SHP77 (cell line): ENCODE measurements at regions not wholly inside any gene's neighbourhood (a gene's known extent, or its start where the extent isn't known, plus 50 kb on each side); places are given as distances from the start of the nearest gene placed in this dataset.

Experiments used
- DNase-seq, 2 experiments: peaks; one replicate each; lab custom pipeline; 2025; lab: John Stamatoyannopoulos, UW

DNA sequence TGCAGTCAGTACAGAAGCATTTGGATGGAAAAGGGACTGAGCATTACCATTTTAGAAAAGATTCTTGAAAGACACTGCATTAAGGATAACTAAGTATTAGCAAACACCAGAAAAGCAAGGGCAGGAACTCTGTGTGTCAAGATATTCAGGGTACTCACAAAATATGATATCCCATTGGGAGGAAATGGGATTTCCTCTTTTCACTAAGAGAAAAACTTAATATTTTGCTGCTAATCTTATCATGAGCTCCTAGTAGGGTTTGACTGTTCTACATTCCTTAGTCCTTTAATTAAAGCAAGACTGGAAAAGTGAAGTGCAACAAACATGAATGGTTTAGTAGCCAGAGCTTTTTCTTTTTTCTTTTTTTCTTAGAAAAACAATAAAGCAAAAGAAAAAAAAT is 305.9 kb upstream of the ADGRL4 start:
- DNase-seq = no peak

DNA sequence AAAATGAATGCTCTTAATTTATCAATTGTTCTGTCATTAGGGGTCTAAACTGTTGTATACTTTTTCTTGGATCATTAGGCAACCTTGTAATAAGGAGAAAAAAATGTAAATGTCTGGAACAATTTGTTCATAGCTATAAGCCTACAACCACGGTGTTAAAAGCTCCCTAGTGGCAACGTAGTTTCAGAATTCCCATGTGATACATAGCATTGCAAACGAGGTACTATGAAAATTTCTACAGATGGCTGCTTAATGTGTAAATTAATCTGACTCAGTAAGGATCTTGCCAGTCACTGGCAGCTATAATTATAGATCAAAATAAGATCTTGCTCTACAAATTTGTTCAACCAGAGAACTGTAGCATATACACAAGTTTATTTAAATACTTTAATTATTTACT is 304.1 kb upstream of the ADGRL4 start:
- no peak for DNase-seq

DNA sequence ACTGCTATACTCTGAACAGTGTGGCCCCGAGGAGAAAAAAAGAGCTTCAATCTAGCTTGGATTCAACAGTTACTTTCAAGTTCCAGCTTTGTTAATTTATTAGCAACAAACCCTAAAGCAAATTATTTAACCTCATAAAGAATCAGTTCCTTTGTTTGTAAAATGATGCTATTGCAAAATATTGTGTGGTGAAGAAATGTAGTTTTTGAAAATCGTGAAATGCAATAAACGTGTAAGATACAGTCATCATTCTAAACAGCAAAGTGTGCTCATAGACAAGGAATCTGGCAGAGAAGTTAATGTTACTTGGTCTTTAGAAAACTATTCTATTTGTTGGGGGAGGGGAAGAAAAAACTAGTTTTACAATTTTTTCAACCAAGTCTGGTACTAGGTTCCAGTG is 297.6 kb upstream of the ADGRL4 start:
- no peak for DNase-seq

DNA sequence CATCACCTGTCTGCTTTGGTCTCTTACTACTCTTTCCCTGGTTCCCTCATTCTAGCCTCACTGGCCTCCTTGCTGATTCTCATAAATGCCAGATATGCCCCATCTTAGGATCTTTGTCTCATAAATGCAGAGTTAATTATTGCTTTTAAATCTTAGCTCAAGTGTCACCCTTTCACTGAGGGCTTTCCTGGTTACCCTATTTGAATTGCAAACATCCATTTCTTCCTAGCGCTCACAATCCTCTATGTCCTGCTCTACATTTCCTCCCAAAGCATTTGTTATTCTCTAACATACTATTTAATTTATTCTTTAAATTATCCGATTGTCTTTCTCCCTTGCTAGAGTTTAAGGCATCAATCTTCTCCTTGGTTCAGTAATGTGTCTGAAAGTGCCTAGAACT is 296.5 kb upstream of the ADGRL4 start:
- DNase-seq = no peak

DNA sequence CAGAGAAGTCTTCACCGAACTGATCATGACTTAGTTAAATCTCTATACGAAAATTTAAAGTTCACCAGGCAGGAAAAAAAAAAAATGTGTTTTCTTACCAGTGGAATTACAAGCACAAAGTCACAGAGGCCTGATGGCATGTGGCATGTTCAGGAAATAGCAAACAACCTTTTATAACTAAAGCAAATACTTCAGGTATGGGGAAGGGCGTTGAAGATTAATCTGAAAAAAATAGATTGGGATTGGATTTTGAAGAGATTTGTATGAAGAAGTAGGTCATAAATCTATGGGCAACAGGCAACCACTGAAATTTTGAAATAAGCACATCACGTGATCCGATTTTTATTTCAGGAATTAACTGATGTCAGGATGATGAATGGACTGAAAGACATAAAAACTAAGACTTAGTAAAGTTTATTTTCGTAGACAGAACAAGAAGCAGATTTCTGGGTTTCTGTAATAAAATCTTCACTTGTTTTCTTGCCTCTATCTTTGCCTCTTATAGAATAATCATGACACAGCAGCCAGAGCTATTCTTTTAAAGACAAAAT is 295.9 kb upstream of the ADGRL4 start:
- DNase-seq = no peak

DNA sequence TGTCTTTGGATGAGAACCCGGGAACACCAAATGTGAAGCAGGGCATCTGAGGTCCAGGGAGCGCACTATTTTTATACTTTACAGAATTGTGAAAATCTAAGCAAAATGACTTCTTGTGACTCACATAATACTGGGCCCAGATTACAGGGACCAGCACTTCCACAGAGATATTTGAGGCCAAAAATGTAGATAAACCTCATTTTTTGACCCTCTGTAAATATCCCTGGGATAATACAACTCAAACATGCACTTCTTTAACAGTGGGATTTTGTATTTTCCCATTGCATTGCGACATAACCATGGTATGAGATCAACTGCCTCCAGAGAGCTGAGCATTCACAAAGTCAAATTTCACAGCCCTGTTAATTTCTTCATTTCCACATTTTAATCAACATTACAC is 289.4 kb upstream of the ADGRL4 start:
- DNase-seq = no peak

DNA sequence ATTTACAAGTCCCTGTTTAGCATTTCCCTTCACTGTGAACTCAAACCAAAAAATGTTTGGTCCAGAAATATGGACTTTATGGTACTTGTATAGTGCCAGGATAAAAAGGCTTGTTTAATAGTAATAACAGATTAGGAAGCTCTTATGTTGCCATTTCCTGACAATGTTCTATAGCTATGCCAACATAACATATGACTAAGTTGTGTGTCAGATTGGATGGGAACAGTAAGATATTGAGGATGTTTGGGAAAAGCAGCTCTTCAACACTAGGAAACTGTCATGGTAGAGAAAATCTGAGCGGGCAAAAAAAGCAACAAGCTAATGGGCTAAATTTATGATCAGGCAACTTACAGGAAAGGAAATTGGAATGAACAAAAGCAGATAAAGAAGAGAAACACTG is 287.1 kb upstream of the ADGRL4 start:
- no peak for DNase-seq

DNA sequence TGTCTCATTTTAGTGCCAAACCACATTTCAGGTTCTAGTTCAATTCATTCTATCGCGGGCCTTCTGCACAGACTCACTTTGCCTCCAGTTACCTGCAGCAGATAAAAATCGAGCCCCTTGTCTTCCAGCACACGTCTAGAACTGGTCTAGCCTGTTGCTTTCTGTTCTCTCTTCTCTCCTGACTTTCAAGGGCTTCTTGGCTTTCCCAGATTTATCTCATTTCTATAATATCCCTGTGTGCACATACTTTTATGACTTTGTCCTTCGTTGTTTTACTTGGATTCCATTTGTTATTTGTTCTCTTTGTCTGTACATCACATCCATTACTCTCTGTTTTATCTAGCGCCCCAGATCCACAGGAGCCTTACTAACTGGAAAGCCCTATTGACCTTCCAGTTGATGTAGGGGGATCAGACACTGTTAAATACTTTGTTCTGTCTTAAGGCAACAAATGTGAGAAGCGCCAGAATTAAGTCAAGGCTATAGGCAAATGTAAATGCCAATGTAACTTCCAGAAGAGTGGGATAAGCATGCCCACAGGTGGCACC is 284.5 kb upstream of the ADGRL4 start:
- no peak for DNase-seq

DNA sequence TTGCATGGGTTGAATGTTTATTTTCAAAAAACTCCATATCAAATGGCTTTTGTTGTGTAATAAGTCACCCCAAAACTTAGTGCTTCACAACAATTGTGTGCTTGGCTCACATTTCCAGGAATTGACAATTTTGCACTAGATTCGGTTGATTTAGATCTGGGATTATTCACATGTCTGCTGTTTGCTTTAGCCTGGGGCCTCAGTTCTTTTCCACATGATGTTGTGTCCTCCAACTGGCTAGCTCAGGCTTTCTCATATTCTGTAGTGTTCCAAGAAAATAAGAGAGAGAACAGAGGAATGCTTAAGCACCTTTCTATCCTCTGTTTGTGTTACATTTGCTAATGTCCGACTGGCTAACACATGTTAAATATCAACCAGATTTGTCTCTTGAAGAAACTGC is 281.5 kb upstream of the ADGRL4 start:
- no peak for DNase-seq

DNA sequence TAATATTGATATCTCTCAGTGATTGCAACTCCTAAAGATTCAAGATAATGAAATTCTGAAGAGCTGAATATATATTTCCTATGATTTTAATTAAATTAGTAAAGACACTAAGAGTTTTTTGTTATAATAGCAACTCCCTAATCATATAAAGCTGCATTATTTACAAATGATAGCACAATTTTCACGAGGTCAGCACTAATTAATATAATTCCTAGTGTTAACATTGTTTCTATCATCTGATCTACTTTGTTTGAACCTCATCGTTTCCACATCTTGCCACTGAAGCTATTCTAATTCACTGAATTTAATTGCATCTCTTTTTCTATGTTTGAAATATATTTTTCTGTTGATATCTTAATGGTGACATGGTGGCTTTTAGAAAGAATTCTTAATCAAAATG is 279.1 kb upstream of the ADGRL4 start:
- no peak for DNase-seq

DNA sequence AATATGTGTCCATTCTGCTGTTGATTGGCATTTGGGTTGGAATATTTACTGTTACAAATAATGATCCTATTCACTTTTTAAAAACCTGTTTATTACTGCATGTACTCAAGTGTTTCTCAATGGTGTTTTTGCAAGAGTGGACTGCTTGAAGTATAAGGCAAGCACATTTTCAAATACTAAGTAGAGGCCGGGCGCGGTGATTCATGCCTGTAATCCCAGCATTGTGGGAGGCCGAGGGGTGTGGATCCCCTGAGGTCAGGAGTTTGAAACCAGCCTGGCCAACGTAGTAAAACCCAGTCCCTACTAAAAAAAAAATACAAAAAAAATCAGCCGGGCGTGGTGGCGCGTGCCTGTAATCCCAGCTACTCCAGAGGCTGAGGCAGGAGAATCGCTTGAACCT is 276.9 kb upstream of the ADGRL4 start:
- DNase-seq = no peak

DNA sequence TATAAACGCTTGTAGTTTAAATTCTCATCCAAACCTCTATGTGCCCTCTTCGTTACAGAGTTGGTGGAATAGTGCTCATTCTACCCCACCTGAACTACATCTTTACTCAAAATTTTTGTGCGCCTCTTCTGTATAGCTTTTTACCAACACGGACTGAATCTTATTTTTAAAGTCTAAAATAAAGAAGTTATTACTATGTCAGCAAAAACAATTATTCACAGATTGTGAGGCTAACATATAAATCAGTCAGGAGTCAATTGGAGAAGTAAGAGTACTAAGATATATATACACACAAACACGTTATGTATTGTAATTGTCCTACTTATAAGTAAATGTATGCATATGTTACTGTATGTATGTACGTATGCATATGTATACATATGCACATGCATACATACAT is 274.9 kb upstream of the ADGRL4 start:
- DNase-seq = no peak

DNA sequence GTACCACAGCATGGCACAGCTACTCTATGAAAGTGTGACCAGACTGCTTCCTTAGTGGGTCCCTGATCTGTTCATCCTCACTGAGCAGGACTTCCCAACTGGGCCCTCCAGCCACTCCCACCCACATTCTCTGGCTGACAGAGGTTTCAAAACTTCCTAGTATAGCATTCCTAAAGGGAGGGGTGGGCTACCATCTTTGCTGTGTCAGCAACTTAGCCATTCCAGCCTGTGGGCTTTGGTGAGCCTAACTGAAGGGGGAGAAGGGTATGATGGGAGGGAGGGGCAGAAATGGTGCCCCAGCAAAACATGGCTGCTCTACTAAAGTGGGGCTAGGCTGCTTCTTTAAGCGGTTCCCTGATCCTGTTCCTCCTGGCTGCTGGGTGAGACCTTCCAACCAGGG is 265.2 kb upstream of the ADGRL4 start:
- DNase-seq = no peak

DNA sequence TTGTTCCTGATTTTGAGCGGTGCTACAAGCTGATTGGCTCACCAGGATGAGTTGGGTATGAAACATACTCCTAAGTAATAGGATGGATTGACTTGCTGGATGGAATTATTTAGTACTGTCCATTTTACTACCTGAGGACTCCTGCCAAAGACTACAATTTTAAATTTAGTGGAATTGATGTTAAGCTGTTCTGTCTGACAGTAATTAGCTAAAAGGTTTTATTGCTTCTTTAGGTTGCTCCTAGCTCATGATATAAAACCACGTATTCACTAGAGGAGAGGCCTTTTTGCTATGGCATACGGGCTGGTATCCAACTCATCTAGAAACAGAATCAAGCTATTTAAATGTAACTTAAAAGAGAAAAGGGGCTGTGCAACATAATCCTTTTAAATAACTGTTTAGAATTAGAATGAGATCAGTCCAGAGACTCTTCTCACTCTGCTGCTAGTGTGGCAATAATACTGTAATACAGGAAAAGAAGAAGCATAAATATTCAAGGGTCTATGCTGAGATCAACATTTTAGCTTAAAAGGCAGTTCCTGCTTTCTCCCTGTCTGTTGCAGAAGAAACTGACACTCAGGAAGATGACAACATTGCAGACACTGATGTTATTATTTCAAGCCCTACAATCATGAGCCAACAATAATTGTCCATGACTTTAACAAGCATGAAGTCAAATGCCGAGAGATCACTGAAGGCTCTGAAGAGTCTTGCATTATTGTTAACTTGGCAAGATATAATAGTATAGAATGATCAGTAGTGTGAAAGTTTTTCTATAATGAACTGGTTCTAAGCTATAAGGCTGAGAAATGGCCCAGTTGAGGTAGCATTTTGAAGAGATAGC is 258.7 kb upstream of the ADGRL4 start:
- DNase-seq = no peak

DNA sequence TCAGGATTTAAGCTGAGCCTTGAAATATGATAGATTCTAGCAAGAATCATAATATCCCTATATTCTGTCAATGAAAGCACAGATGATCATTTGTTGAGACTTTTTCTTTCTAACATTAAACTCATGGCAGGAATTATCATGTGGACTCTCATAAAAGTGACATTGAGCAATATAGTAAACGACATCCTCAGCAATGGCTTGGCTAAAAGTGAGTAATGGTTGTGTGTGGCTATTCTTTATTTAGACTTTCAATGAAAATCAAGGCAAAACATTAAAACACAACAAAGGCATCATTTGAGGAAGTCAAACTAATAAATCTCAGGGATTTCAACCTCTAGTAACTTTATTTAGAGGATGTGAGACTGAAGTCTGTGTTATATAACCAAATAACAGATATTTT is 257.8 kb upstream of the ADGRL4 start:
- DNase-seq = no peak

DNA sequence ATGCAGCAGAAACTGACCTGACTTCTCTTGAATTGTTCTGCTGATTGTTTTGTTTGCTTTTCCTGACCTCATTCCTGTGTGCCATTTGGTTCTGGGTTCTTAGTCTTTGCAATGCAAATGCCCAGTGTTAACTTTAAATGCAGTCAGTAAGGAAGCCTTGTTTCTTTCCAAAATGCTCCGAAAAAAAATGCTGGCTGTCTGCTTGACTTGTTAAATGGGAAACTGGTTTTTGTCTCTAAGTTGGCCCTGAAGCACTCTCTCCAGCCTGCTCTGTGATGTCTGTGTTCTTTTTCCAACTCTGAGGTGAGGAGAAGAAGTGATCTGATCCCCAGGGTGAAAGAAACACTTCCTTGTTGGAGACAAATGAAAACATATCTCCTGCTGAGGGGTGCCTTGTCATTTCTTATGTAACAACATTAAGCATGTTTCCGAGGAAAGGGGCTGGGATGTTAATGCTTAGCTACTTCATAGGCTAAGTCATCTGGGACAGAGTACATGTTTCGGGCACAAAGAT is 256.3 kb upstream of the ADGRL4 start:
- no peak for DNase-seq

DNA sequence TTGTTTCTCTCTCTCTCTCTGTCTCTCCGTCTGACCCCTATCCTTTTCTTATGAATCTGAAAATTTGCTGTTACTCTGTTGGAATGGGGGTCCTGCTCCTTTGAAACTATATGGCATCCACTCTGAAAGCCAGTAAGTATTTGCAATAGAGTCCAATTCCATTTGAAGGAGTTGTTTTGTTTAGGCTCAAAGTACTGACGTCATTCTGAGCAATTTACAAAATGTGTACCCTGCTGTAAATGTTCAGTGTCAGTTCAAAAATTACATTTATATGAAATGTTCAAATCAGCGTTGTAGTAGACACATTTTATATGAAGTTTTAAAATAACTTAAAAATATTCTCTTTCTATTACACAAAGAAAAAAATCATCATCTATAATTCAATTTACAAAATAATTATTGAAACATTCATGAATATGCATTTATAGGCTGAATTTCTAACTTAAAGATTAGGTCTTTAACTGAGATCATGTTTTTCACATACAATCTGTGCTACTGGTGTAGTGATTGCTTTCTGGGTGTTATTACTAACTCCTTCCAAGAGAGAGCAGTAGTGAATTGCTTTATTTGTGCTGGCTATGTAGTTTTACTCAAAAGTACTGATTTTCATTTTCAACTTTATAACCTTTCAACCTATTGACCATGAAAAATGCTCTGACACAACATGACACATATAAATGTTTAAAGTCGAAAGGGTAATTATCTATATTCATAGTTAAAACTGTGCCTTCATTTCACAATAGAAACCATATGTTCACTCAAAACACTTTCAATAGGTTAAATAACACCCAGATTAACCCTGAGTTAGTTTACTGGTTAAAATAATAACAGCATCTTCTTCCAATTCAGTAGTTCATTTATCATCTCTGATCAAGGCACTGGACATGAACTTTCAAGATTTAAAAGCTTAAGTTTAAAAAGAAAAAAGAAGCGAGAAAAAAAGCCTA is 253.1 kb upstream of the ADGRL4 start:
- peak in 1 of 2 experiments; percentile 1 for DNase-seq

DNA sequence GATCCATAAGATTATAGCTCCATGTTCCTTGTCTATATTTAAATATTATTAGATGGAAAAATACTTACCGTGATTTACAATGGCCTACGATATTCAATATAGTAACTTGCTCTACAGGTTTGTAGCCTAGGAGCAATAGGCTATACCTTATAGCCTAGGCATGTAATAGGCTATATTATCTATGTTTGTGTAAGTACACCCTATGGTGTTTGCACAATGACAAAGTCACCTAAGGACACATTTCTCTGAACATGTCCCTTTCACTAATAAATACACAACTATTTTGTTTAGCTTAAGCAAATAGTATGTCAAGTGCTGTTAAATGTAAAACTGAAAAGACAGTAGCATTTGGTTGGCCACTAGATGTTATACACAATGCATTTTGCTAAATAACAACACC is 248.9 kb upstream of the ADGRL4 start:
- no peak for DNase-seq

DNA sequence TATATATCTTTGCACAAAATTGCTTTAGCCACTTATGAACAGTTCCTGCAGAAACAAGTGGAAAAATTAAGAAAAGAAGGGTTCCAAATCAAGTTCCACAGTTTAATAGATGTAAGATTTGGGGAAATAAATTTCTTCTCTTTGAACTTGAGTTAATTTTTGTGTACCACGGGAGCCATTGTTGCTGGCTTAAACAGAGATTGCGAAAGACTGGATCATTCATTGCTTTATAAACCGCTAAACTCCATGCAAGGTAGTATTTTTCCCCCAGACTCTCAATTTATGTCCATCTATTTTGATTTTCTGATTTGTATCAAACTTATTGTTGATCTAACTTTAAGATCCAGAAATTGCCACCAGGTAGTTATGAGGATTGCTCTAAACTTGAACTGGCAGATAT is 246.1 kb upstream of the ADGRL4 start:
- no peak for DNase-seq

DNA sequence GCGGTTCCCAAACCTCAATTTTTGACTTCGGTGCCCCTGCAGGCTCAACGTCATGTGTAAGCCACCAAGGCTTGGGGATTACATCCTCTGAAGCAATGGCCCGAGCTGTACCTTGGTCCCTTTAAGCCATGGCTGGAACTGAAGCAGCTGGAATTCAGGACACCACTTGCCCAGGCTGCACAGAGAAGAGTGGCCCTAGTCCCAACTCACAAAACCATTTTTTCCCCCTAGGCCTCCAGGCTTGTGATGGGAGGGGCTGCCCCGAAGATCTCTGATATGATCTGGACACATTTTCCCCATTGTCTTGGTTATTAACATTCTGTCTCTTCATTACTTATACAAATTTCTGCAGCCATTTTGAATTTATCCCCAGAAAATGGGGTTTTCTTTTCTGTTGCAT is 233.3 kb upstream of the ADGRL4 start:
- DNase-seq = no peak

DNA sequence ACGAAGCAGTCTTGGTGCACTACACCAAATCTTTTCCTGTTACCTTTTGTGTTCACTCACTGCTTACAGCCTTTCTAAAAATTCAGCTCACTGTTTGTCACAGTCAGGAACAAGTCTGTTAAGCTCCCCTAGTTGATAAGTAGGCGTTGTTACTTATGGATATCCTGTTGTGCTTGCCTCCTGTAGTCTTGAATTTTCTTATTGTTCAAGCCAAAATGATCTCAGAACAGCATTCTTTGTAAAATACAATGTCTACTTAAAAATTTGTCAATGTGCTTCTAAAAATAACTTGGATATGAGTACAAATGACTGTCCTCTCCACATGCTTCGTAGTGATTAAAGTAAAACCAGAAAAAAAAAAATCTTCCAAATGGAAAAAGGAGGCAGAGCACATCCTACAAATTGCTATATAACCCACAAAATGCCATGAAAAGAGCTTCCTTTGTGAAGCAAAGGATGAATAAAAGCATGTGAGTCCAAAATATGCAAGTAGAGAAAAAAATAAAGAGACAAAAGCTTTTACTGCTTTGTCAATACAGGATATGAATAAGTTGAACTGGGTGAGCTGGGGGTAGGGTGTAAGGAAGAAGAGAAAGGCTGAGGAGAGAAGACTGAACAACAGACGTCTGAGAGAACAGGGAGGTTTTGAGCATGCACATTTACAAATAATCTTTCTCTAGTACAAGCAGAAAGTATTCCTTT is 228.9 kb upstream of the ADGRL4 start:
- no peak for DNase-seq

DNA sequence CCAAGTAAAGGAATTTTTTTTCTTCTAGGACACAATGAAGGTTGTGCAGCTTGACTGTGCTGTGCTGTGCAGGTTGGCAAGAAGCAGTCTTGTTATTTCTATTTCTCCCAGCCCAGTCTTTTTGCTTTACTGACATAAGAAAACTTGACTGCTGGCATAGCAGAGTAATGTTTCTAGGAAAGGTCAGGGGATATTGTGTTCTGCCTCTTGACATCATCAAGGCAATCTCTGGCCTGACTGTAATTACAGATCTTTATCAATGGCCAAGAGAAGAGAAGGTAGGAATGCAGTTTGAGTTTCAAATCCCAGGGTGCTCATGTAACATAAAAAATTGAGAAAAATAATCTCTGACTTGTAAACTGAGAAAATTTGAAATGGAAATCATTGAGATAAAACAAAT is 226.3 kb upstream of the ADGRL4 start:
- no peak for DNase-seq
